HG02763 (cell line): ENCODE measurements at regions not wholly inside any gene's neighbourhood (a gene's known extent, or its start where the extent isn't known, plus 50 kb on each side); places are given as distances from the start of the nearest gene placed in this dataset.
"Not testable (repeated sequence)": the region's sequence is repeated elsewhere in the genome, so short reads cannot be mapped to it uniquely, and the experiment has no call there.

Experiments
- ATAC-seq: cut with Tn5 transposase; IDR thresholded peaks from one replicate; pipeline ENCODE4 v1.9.1; 2021; ENCODE audit warnings: mild to moderate bottlenecking, moderate library complexity; ENCODE audit not compliant: unreplicated experiment

DNA sequence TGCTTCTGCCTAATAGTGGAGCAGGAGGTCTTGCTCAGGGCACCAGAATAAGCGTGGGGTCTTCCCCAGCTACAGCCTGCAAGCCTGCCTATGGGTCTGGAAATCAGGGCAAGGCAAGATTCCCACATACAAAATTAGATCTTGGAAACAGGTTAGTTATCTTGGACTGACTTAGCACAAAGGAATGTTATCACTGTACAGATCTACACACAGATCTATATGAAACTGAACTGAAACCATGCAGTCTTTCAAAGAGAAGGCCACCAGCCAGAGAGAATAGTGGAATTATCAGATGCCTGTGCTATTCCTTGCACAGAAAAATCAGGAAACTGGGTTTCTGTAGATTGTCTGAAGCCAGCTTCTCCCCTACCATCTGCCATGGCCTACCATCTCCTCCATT, 585.7 kb downstream of the ACTL7B start:
- ATAC-seq = no peak

- no peak for ATAC-seq
Measured at GRCh38 chr9:108269371-108269770, 586.4 kb downstream of the ACTL7B start.

- ATAC-seq = no peak
Measured at GRCh38 chr9:108265065-108265464, 590.7 kb downstream of the ACTL7B start.

- no peak for ATAC-seq
Measured at GRCh38 chr9:108264093-108264492, 591.7 kb downstream of the ACTL7B start.

GRCh38 chr9:108262836-108263235, 593.0 kb downstream of the ACTL7B start:
- no peak for ATAC-seq

- ATAC-seq = no peak
Measured at GRCh38 chr9:108259917-108260675, 595.7 kb downstream of the ACTL7B start.

DNA sequence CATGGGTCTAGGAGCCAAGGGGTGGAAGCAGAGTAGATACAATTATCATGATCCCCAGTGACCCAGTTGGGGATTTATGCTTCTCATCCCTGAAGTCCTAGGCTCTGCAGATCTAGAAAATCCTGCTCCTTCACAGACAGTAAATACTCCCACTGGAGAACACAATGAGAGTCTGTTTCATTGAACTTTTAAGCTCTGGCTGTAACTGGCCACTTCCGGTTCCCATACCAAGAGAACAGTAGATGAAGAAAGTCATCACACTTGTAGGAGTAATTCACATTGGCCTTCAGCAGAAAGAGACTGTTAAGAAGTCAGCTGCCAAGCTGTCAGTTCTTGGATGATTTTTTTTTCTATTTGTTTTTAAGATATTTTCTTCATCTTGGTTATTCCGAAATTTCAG, 597.1 kb downstream of the ACTL7B start:
- ATAC-seq = no peak

DNA sequence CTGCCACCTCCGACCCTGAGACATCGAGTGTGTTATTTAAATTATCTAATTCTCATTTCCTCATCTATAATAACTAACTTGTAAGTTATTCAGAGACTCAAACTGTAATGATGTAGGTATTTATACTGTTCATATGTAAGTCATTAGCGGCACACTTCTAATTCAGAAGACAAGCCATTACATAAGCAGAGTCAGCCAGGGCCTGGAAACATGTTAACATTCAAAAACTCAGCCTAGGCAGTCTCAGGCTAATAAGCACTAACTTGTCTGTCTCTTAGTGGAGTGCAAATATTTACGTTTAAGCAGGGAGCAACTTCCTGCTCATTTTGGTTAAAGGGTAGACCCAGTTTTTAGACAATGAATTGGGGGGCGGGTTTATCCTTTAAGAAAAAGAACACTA, 598.4 kb downstream of the ACTL7B start:
- no peak for ATAC-seq

- ATAC-seq = no peak
Measured at GRCh38 chr9:108254236-108254635, 601.5 kb downstream of the ACTL7B start.

GRCh38 chr9:108247391-108247790, 608.4 kb downstream of the ACTL7B start:
- ATAC-seq = not testable (repeated sequence)

- no peak for ATAC-seq
Measured at GRCh38 chr9:108245901-108246300, 609.9 kb downstream of the ACTL7B start.

DNA sequence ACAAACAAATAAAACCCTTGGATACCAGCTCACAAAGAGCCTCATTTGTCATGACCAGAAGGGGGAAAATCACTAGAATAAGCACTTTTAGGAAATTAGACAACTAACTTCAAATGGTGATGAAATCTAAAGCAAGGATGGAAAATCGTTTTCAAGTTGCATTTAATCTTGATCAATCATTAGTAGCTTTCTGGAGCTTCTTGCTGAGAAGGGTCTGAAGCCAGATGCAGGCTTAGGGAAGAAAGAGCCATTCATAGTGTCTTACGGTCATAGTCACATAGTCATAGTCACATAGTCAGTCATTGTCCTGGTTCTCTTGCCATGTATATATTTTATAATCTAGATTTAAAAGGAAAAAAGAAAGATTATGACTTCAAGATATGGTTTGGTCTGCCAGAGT, 610.5 kb downstream of the ACTL7B start:
- no peak for ATAC-seq

DNA sequence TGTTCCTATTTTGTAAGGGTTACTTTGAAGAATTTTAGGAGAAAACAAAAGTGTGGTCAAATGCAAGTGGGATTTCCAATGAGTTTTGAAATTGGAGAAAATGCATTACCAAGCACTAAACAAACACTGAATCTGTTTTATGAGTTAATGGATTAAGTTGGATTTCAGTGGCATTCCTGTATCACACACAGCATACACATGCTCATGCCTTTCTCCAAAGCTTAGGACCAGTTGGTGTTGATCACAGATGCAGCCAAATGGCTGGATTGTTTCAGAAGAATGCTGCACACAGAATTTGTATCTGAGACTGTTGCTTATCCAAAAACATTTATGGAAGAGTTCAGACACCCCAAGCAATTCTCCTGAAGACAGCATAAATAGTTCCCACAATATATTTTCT, 611.1 kb downstream of the ACTL7B start:
- no peak for ATAC-seq

- ATAC-seq = no peak
Measured at GRCh38 chr9:108241384-108242073, 614.3 kb downstream of the ACTL7B start.

GRCh38 chr9:108239696-108240321, 616.0 kb downstream of the ACTL7B start:
- ATAC-seq = no peak

DNA sequence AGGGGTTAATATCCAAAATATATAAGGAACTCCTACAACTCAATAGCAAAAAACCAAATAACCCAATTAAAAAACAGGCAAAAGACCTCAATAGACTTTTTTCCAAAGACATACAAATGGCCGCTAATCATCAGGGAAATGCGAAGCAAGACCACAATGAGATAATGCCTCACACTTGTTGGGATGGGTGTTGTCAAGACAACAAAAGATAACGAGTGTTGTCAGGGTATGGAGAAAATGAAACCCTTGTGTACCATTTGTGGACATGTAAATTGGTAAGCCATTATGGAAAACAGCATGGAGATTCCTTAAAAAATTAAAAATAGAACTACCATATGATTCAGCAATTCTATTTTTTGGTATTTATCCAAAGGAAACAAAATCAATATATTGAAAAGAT, 620.2 kb downstream of the ACTL7B start:
- ATAC-seq = no peak

- ATAC-seq = no peak
Measured at GRCh38 chr9:108234811-108235210, 621.0 kb downstream of the ACTL7B start.

- no peak for ATAC-seq
Measured at GRCh38 chr9:108225149-108225800, 630.5 kb downstream of the ACTL7B start.

GRCh38 chr9:108224716-108225115, 631.1 kb downstream of the ACTL7B start:
- no peak for ATAC-seq

DNA sequence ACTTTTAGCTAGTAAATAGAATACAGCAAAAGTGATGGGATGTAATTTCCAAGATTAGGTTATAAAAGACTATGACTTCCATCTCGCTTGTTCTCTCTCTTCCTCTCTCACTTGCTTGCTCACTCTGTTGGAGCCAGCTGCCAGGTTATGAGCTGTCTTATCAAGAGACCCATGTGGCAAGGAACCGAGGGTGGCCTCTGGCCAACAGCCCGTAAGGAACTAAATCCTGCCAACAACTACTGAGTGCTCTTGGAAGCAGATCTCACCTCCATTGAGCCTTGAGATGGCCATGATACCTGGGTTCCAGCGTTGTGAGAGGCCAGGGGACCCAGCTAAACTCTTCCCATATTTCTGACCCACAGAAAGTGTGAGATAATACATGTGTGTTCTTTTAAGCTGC, 636.1 kb downstream of the ACTL7B start:
- no peak for ATAC-seq
